ENCODE measurements at regions not wholly inside any gene's neighbourhood (a gene's known extent, or its start where the extent isn't known, plus 50 kb on each side); places are given as distances from the start of the nearest gene placed in this dataset.

- H3K27me3 ChIP-seq (replicated peaks), result no peaks in the 10 kb centered on the region
- no peak for TF ChIP-seq CTCF (IDR thresholded peaks at IDR 0.05; ENCODE audit: low read depth, low read length, missing control alignments)
- DNase-seq, result no peak
- H3K36me3 ChIP-seq (replicated peaks), result no peaks in the 10 kb centered on the region
- no peak overlapping the region for H3K4me3 ChIP-seq (ENCODE audit: low read depth, low read length)
- no peak overlapping the region for H3K27ac ChIP-seq
- in situ Hi-C loops (cut with HindIII; ENCODE audit: low pct_ligation_motif_present, low sequenced_read_pairs), result no loop called here
Observed at GRCh38 chr16:50992350-50993032, 158.6 kb downstream of the SALL1 start.

GRCh38 chr16:50991436-50991835, 159.6 kb downstream of the SALL1 start:
- DNase-seq, result no peak
- no peak for TF ChIP-seq CTCF (IDR thresholded peaks at IDR 0.05; ENCODE audit: low read depth, low read length, missing control alignments)
- Histone ChIP-seq H3K27ac (no peak overlapping the region), H3K4me3 (ENCODE audit: low read depth, low read length) (no peak overlapping the region), H3K36me3 (replicated peaks) (no peaks in the 10 kb centered on the region), H3K27me3 (replicated peaks) (no peaks in the 10 kb centered on the region)
- in situ Hi-C loops (cut with HindIII; ENCODE audit: low pct_ligation_motif_present, low sequenced_read_pairs), result no loop called here

- DNase-seq, result no peak
- TF ChIP-seq CTCF (IDR thresholded peaks at IDR 0.05; ENCODE audit: low read depth, low read length, missing control alignments), result no peak
- Histone ChIP-seq H3K36me3 (replicated peaks) (no peaks in the 10 kb centered on the region), H3K27me3 (replicated peaks) (no peaks in the 10 kb centered on the region), H3K4me3 (ENCODE audit: low read depth, low read length) (no peak overlapping the region), H3K27ac (no peak overlapping the region)
- in situ Hi-C loops (cut with HindIII; ENCODE audit: low pct_ligation_motif_present, low sequenced_read_pairs), result no loop called here
Observed at GRCh38 chr16:50991006-50991405, 160.1 kb downstream of the SALL1 start.

- DNase-seq, result no peak
- no peak overlapping the region for H3K4me3 ChIP-seq (ENCODE audit: low read depth, low read length)
- no peaks in the 10 kb centered on the region for H3K27me3 ChIP-seq (replicated peaks)
- no peaks in the 10 kb centered on the region for H3K36me3 ChIP-seq (replicated peaks)
- no peak overlapping the region for H3K27ac ChIP-seq
- in situ Hi-C loops (cut with HindIII; ENCODE audit: low pct_ligation_motif_present, low sequenced_read_pairs), result no loop called here
- no peak for TF ChIP-seq CTCF (IDR thresholded peaks at IDR 0.05; ENCODE audit: low read depth, low read length, missing control alignments)
Observed at GRCh38 chr16:50989047-50989446, 162.0 kb downstream of the SALL1 start.

- in situ Hi-C loops (cut with HindIII; ENCODE audit: low pct_ligation_motif_present, low sequenced_read_pairs), result no loop called here
Observed at GRCh38 chr16:50988441-50988840, 162.6 kb downstream of the SALL1 start.

More at GRCh38 chr16:50988441-50988840, 162.6 kb downstream of the SALL1 start:
- Histone ChIP-seq H3K4me3 (ENCODE audit: low read depth, low read length) (no peak overlapping the region), H3K27ac (no peak overlapping the region), H3K27me3 (replicated peaks) (no peaks in the 10 kb centered on the region), H3K36me3 (replicated peaks) (no peaks in the 10 kb centered on the region)
- no peak for TF ChIP-seq CTCF (IDR thresholded peaks at IDR 0.05; ENCODE audit: low read depth, low read length, missing control alignments)
- no peak for DNase-seq

Measured in brain microvascular endothelial cell (primary cell).